Naive thymus-derived CD4-positive, alpha-beta T cell (primary cell): ENCODE measurements at regions not wholly inside any gene's neighbourhood (a gene's known extent, or its start where the extent isn't known, plus 50 kb on each side); places are given as distances from the start of the nearest gene placed in this dataset.

Experiments
- ATAC-seq: fragments of 150-1000 bp; cut with Tn5 transposase; 2 replicates; pipeline ENCODE4 v1.10.0; 2021; ENCODE audit warnings: mild to moderate bottlenecking, moderate library complexity
- CTCF ChIA-PET: fragments of 350-600 bp; sonication (Branson Sonifier 250); formaldehyde crosslinking; loops from one replicate; lab custom pipeline; 2021; ENCODE audit warnings: antibody characterized with exemption; lab: Charles Lee
- POLR2A ChIA-PET: fragments of 350-600 bp; sonication (Branson Sonifier 250); formaldehyde crosslinking; loops from one replicate; lab custom pipeline; 2021; ENCODE audit warnings: antibody characterized with exemption, inconsistent platforms; lab: Charles Lee
- DNase-seq, 9 donors: peaks; one replicate each; pipeline versions ENCODE4 v3.0.0 to v3.0.0-alpha.2; 2020 to 2022; ENCODE audit warnings: mixed read lengths in 1 of 9
- H3K27ac ChIP-seq: one replicate; pipeline ENCODE4 v1.7.0; 2013; ENCODE audit warnings: mild to moderate bottlenecking, low read depth, low read length, moderate library complexity
- H3K27me3 ChIP-seq, 2 donors: one replicate each; pipeline ENCODE4 v1.7.0; 2013; ENCODE audit warnings: low read length in 2 of 2, mild to moderate bottlenecking in 2 of 2, moderate library complexity in 2 of 2; ENCODE audit not compliant: control insufficient read depth in 2 of 2, insufficient read depth in 2 of 2
- H3K36me3 ChIP-seq, 3 experiments: 1 replicate in 2 of 3; 2 replicates in 1 of 3; pipeline ENCODE4 v1.7.0; 2013; ENCODE audit warnings: low read length in 3 of 3, mild to moderate bottlenecking in 3 of 3, moderate library complexity in 1 of 3; ENCODE audit not compliant: insufficient read depth in 3 of 3, control insufficient read depth in 2 of 3
- H3K4me1 ChIP-seq, 2 donors: one replicate each; pipeline ENCODE4 v1.7.0; 2013; ENCODE audit warnings: low read length in 2 of 2, mild to moderate bottlenecking in 2 of 2, moderate library complexity in 1 of 2; ENCODE audit not compliant: control insufficient read depth in 2 of 2, insufficient read depth in 2 of 2
- H3K4me3 ChIP-seq: 2 replicates; pipeline ENCODE4 v1.7.0; 2013; ENCODE audit warnings: mild to moderate bottlenecking, low read length
- H3K9me3 ChIP-seq, 3 experiments: 1 replicate in 2 of 3; 2 replicates in 1 of 3; pipeline ENCODE4 v1.7.0; 2013; ENCODE audit warnings: low read length in 3 of 3; ENCODE audit not compliant: control insufficient read depth in 2 of 3
- H3K27ac Mint-ChIP-seq, 9 donors: one replicate each; pipeline ENCODE4 v1.8.0; 2020 to 2022; ENCODE audit warnings: mixed read lengths in 9 of 9, mild to moderate bottlenecking in 8 of 9, moderate library complexity in 5 of 9, inconsistent platforms in 2 of 9
- H3K27me3 Mint-ChIP-seq, 5 donors: one replicate each; pipeline ENCODE4 v1.8.0; 2021 to 2022; ENCODE audit warnings: mixed read lengths in 5 of 5, mild to moderate bottlenecking in 1 of 5
- H3K36me3 Mint-ChIP-seq, 5 donors: one replicate each; pipeline ENCODE4 v1.8.0; 2020 to 2022; ENCODE audit warnings: mixed read lengths in 5 of 5, mild to moderate bottlenecking in 3 of 5, inconsistent platforms in 1 of 5
- H3K4me1 Mint-ChIP-seq, 7 donors: one replicate each; pipeline ENCODE4 v1.8.0; 2020 to 2022; ENCODE audit warnings: mixed read lengths in 7 of 7, mild to moderate bottlenecking in 3 of 7, inconsistent platforms in 1 of 7
- H3K4me3 Mint-ChIP-seq, 10 donors: one replicate each; pipeline ENCODE4 v1.8.0; 2020 to 2022; ENCODE audit warnings: mild to moderate bottlenecking in 10 of 10, mixed read lengths in 10 of 10, moderate library complexity in 6 of 10, inconsistent platforms in 2 of 10
- H3K9me3 Mint-ChIP-seq, 11 donors: one replicate each; pipeline ENCODE4 v1.8.0; 2020 to 2022; ENCODE audit warnings: mixed read lengths in 11 of 11, mild to moderate bottlenecking in 4 of 11, inconsistent platforms in 1 of 11, moderate library complexity in 1 of 11
- intact Hi-C, 2 donors: fragments of 100-400 bp; cut with micrococcal nuclease; formaldehyde crosslinking; loops; one replicate each; pipeline ENCODE4 v1.15.1; 2023

DNA sequence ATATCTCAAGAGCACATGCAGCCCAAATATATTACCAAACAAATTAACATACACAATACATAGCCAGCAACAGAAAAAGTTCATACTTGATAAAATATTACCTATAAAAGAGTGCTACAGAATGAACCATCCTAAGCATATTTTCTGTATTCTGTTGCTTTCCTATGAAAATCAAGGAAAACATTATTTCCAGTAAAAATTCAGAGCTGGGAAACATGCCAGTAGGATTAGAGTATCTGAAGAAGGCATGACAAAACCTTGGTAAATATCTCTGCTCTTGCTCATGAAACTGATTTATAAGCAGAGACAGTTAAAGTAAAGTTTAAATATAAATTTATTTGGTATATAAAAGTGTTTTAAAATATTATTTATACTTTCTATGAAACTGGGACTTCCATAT is 599.7 kb downstream of the ARAP2 start:
- H3K9me3 ChIP-seq: no peaks in the 10 kb centered on the region
- intact Hi-C loops: no loop called here
- POLR2A ChIA-PET: no interaction called here
- Mint-ChIP-seq H3K9me3 (peaks cover 0 to 5% (median 0%) of the 10 kb centered on the region in 11 donors), H3K27ac (no peak overlapping the region), H3K4me1 (peaks cover 0 to 1% (median 0%) of the 10 kb centered on the region in 7 donors), H3K27me3 (no peaks in the 10 kb centered on the region), H3K36me3 (no peaks in the 10 kb centered on the region), H3K4me3 (no peak overlapping the region)
- DNase-seq (no peak), ATAC-seq (no peak)
- H3K4me3 ChIP-seq: no peak overlapping the region
- CTCF ChIA-PET: no interaction called here
- no peaks in the 10 kb centered on the region for H3K36me3 ChIP-seq
- H3K27ac ChIP-seq: no peak overlapping the region
- no peaks in the 10 kb centered on the region for H3K4me1 ChIP-seq
- no peaks in the 10 kb centered on the region for H3K27me3 ChIP-seq

DNA sequence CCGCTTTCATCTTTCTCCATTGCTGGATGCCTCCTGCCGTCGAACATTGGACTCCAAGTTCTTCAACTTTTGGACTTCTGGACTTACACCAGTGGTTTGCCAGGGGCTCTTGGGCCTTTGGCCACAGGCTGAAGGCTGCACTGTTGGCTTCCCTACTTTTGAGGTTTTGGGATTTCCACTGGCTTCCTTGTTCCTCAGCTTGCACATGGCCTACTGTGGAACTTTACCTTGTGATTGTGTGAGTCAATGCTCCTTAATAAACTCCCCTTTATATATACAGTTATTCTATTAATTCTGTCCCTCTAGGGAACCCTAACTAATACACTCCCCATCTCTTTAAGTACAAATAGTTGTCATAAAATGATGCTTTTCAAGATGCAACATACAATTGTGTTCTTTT is 595.3 kb downstream of the ARAP2 start:
- ATAC-seq: no peak
- intact Hi-C loops: no loop called here
- no peaks in the 10 kb centered on the region for H3K9me3 ChIP-seq
- no peaks in the 10 kb centered on the region for H3K36me3 ChIP-seq
- no peak overlapping the region for H3K4me3 ChIP-seq
- no peak overlapping the region for H3K4me3 Mint-ChIP-seq
- no peak overlapping the region for H3K27ac ChIP-seq
- H3K4me1 Mint-ChIP-seq: no peaks in the 10 kb centered on the region
- H3K27ac Mint-ChIP-seq: no peak overlapping the region
- CTCF ChIA-PET: no interaction called here
- no peaks in the 10 kb centered on the region for H3K27me3 ChIP-seq
- no peak for DNase-seq
- no peaks in the 10 kb centered on the region for H3K36me3 Mint-ChIP-seq
- no peaks in the 10 kb centered on the region for H3K27me3 Mint-ChIP-seq
- H3K9me3 Mint-ChIP-seq: peaks cover 0 to 5% (median 0%) of the 10 kb centered on the region in 11 donors
- H3K4me1 ChIP-seq: no peaks in the 10 kb centered on the region
- POLR2A ChIA-PET: no interaction called here

DNA sequence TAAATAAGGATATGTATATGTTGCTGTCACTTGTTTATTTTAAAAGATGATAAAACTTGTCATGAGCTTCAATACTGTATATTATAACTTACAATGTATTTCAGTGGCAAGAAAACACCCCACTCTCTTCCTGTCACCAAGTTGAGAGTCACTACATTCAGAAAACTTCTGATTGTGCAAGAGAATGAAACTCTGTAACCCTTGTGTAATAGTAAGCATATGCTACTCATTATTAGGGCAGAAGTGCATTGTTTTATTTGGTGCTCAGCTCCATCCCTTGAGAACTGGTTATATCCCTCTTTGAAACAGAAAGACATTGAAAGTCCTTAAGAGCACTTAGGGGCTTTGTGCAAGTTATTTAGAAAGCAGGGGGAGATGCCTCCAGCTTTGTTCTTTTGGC is 594.5 kb downstream of the ARAP2 start:
- Mint-ChIP-seq H3K4me3 (no peak overlapping the region), H3K4me1 (no peaks in the 10 kb centered on the region), H3K27ac (no peak overlapping the region), H3K36me3 (no peaks in the 10 kb centered on the region), H3K9me3 (peaks cover 0 to 5% (median 0%) of the 10 kb centered on the region in 11 donors), H3K27me3 (no peaks in the 10 kb centered on the region)
- Histone ChIP-seq H3K27ac (no peak overlapping the region), H3K4me1 (no peaks in the 10 kb centered on the region), H3K27me3 (no peaks in the 10 kb centered on the region), H3K9me3 (no peaks in the 10 kb centered on the region), H3K4me3 (no peak overlapping the region), H3K36me3 (no peaks in the 10 kb centered on the region)
- DNase-seq (no peak), ATAC-seq (peak; percentile 41)
- intact Hi-C loops: no loop called here
- ChIA-PET POLR2A (no interaction called here), CTCF (no interaction called here)

DNA sequence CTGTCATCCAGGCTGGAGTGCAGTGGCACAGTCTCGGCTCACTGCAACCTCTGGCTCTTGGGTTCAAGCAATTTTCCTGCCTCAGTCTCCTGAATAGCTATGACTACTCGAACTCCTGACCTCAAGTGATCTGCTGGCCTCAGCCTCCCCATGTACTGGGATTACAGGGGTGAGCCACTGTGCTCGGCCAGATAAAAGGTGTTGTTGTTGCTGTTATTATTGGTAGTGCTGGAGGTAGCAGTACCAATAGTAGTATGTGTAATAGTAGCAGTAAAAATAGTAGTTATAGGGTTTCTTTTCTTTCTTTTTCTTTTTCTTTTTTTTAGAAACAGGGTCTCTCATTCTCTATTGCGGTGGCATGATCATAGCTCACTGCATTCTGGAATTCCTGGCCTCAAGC is 592.1 kb downstream of the ARAP2 start:
- no peak for ATAC-seq
- H3K9me3 ChIP-seq: no peaks in the 10 kb centered on the region
- Mint-ChIP-seq H3K9me3 (peaks cover 0 to 1% (median 0%) of the 10 kb centered on the region in 11 donors), H3K36me3 (no peaks in the 10 kb centered on the region), H3K27ac (no peak overlapping the region), H3K4me3 (no peak overlapping the region), H3K4me1 (no peaks in the 10 kb centered on the region), H3K27me3 (no peaks in the 10 kb centered on the region)
- no peaks in the 10 kb centered on the region for H3K4me1 ChIP-seq
- no peak overlapping the region for H3K4me3 ChIP-seq
- no peaks in the 10 kb centered on the region for H3K36me3 ChIP-seq
- no peaks in the 10 kb centered on the region for H3K27me3 ChIP-seq
- CTCF ChIA-PET: no interaction called here
- POLR2A ChIA-PET: no interaction called here
- DNase-seq: no peak
- no peak overlapping the region for H3K27ac ChIP-seq
- intact Hi-C loops: no loop called here

DNA sequence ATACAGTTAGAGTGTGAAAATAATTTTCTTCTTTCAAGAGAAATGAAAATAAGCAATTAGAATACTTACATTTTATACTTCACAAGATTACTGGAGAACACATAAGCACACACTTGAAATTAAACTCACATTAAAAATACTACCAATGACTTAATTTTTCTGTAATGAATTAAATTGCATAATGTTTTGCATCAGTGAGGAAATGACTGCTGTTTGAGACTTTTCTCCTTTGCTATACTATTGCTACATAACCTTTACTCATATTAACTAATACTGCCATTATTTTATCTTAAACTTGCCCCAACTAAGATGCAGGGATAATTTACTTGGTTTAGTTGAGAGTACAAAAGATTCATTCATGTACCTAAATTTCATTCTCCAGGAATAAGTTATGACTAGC is 590.9 kb downstream of the ARAP2 start:
- no peaks in the 10 kb centered on the region for H3K4me1 Mint-ChIP-seq
- Histone ChIP-seq H3K4me3 (no peak overlapping the region), H3K9me3 (no peaks in the 10 kb centered on the region), H3K36me3 (no peaks in the 10 kb centered on the region), H3K27ac (no peak overlapping the region), H3K27me3 (no peaks in the 10 kb centered on the region), H3K4me1 (no peaks in the 10 kb centered on the region)
- POLR2A ChIA-PET: no interaction called here
- no peaks in the 10 kb centered on the region for H3K27me3 Mint-ChIP-seq
- H3K4me3 Mint-ChIP-seq: no peak overlapping the region
- intact Hi-C loops: no loop called here
- CTCF ChIA-PET: no interaction called here
- H3K9me3 Mint-ChIP-seq: peaks cover 0 to 6% (median 0%) of the 10 kb centered on the region in 11 donors
- ATAC-seq: no peak
- no peak for DNase-seq
- no peaks in the 10 kb centered on the region for H3K36me3 Mint-ChIP-seq
- no peak overlapping the region for H3K27ac Mint-ChIP-seq

DNA sequence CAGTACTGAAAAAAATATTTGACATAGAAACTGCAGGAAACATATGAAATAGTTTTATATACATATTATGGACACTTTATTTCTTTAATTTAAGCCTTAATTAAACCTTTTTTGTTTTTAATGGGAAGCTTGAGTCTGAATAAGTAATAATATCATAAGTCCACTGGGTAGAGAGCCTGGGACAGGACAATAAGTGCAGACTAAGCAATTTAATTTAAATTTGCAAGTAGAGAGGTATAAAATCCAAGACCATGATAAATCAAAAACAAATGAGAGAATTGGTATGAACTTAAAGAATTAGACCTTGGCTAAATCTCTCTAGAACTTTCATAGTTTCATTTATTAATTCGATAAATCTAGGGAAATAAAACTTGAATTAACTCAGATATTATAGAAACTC is 571.2 kb downstream of the ARAP2 start:
- no peak for DNase-seq
- Mint-ChIP-seq H3K9me3 (peaks cover 0 to 5% (median 0%) of the 10 kb centered on the region in 11 donors), H3K4me3 (no peak overlapping the region), H3K27me3 (no peaks in the 10 kb centered on the region), H3K27ac (no peak overlapping the region), H3K36me3 (no peaks in the 10 kb centered on the region), H3K4me1 (no peaks in the 10 kb centered on the region)
- CTCF ChIA-PET: no interaction called here
- POLR2A ChIA-PET: no interaction called here
- no peaks in the 10 kb centered on the region for H3K9me3 ChIP-seq
- H3K36me3 ChIP-seq: no peaks in the 10 kb centered on the region
- H3K4me1 ChIP-seq: no peaks in the 10 kb centered on the region
- ATAC-seq: no peak
- no peaks in the 10 kb centered on the region for H3K27me3 ChIP-seq
- H3K27ac ChIP-seq: no peak overlapping the region
- no peak overlapping the region for H3K4me3 ChIP-seq
- intact Hi-C loops: no loop called here

DNA sequence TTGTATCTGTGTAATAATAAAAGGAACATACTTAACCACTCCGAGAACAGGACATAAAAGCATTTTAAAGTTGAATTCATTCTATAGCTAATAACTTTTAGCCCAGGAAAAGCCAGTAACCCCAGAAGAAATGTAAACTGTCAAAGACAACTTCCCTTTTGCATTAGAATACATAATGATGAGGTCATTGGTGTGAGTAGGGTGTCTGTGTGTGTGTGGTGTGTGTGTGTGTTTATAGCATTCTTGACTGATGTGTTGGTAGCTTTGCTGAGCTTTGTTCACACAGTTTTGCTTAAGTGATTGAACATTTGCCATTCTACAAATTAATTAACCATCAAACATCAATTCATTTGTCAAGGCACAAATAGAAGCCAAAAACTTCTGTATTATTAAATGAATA is 559.6 kb downstream of the ARAP2 start:
- H3K36me3 ChIP-seq: no peaks in the 10 kb centered on the region
- no peaks in the 10 kb centered on the region for H3K27me3 ChIP-seq
- ChIA-PET CTCF (no interaction called here), POLR2A (no interaction called here)
- H3K27ac Mint-ChIP-seq: no peak overlapping the region
- H3K4me3 Mint-ChIP-seq: no peak overlapping the region
- H3K9me3 Mint-ChIP-seq: peaks cover 2 to 15% (median 5%) of the 10 kb centered on the region in 11 donors
- peaks cover 0 to 4% (median 0%) of the 10 kb centered on the region in 5 donors for H3K36me3 Mint-ChIP-seq
- no peaks in the 10 kb centered on the region for H3K27me3 Mint-ChIP-seq
- no peak overlapping the region for H3K4me3 ChIP-seq
- H3K9me3 ChIP-seq: no peaks in the 10 kb centered on the region
- DNase-seq (no peak), ATAC-seq (no peak)
- H3K4me1 ChIP-seq: no peaks in the 10 kb centered on the region
- H3K4me1 Mint-ChIP-seq: no peaks in the 10 kb centered on the region
- no peak overlapping the region for H3K27ac ChIP-seq
- intact Hi-C loops: no loop called here
